H9 (cell line): ENCODE measurements at regions not wholly inside any gene's neighbourhood (a gene's known extent, or its start where the extent isn't known, plus 50 kb on each side); places are given as distances from the start of the nearest gene placed in this dataset.

Source experiments
- DNase-seq: peaks from one replicate; pipeline ENCODE4 v3.0.0-alpha.2; 2017
- H2AFZ ChIP-seq: one replicate; pipeline ENCODE4 v1.6.1; 2013; ENCODE audit warnings: mild to moderate bottlenecking, low read length, control low read depth, moderate library complexity
- H2AK5ac ChIP-seq: 2 replicates; pipeline ENCODE4 v1.6.1; 2013; ENCODE audit warnings: low read length, control low read depth, mixed read lengths; ENCODE audit not compliant: insufficient read length
- H2BK120ac ChIP-seq: one replicate; pipeline ENCODE4 v1.6.1; 2013; ENCODE audit warnings: low read depth, mild to moderate bottlenecking, low read length, control low read depth, inconsistent platforms; ENCODE audit not compliant: poor library complexity, severe bottlenecking
- H2BK12ac ChIP-seq: 2 replicates; pipeline ENCODE4 v1.6.1; 2013; ENCODE audit warnings: low read length, control low read depth, mixed read lengths, low read depth; ENCODE audit not compliant: insufficient read length
- H2BK15ac ChIP-seq: 2 replicates; pipeline ENCODE4 v1.6.1; 2013; ENCODE audit warnings: low read depth, low read length, control low read depth
- H2BK20ac ChIP-seq: one replicate; pipeline ENCODE4 v1.6.1; 2013; ENCODE audit warnings: low read depth, mild to moderate bottlenecking, low read length, control low read depth, inconsistent platforms; ENCODE audit not compliant: poor library complexity, severe bottlenecking
- H2BK5ac ChIP-seq: 2 replicates; pipeline ENCODE4 v1.6.1; 2013; ENCODE audit warnings: low read length, control low read depth, mixed read lengths; ENCODE audit not compliant: insufficient read length
- H3K14ac ChIP-seq: 2 replicates; pipeline ENCODE4 v1.6.1; 2013; ENCODE audit warnings: low read length, control low read depth; ENCODE audit not compliant: insufficient read depth
- H3K18ac ChIP-seq: 2 replicates; pipeline ENCODE4 v1.6.1; 2013; ENCODE audit warnings: low read depth, mild to moderate bottlenecking, mixed read lengths, low read length, control low read depth; ENCODE audit not compliant: insufficient read length
- H3K23ac ChIP-seq: 2 replicates; pipeline ENCODE4 v1.6.1; 2013; ENCODE audit warnings: low read length, control low read depth, mixed read lengths, low read depth; ENCODE audit not compliant: insufficient read length
- H3K23me2 ChIP-seq: 2 replicates; pipeline ENCODE4 v1.6.1; 2013; ENCODE audit warnings: low read depth, mild to moderate bottlenecking, mixed read lengths, low read length, control low read depth; ENCODE audit not compliant: insufficient read length, poor library complexity, severe bottlenecking
- H3K27ac ChIP-seq: 2 replicates; pipeline ENCODE4 v1.5.1; 2013; ENCODE audit warnings: low read length, control low read depth, mixed read lengths, low read depth; ENCODE audit not compliant: insufficient read length
- H3K27me3 ChIP-seq: 2 replicates; pipeline ENCODE4 v1.6.1; 2013; ENCODE audit warnings: low read length, control low read depth, inconsistent platforms; ENCODE audit not compliant: insufficient read depth
- H3K4ac ChIP-seq: 2 replicates; pipeline ENCODE4 v1.6.1; 2013; ENCODE audit warnings: low read depth, mild to moderate bottlenecking, control low read depth, inconsistent platforms, low read length, moderate library complexity
- H3K4me1 ChIP-seq: 2 replicates; pipeline ENCODE4 v1.6.1; 2013; ENCODE audit warnings: low read length, control low read depth, inconsistent platforms; ENCODE audit not compliant: insufficient read depth
- H3K4me2 ChIP-seq: 2 replicates; pipeline ENCODE4 v1.6.1; 2013; ENCODE audit warnings: low read length, control low read depth, mixed read lengths; ENCODE audit not compliant: insufficient read length, insufficient read depth
- H3K56ac ChIP-seq: 2 replicates; pipeline ENCODE4 v1.6.1; 2013; ENCODE audit warnings: low read depth, mild to moderate bottlenecking, mixed read lengths, low read length, control low read depth; ENCODE audit not compliant: insufficient read length
- H3K79me1 ChIP-seq: 2 replicates; pipeline ENCODE4 v1.6.1; 2013; ENCODE audit warnings: low read depth, mild to moderate bottlenecking, moderate library complexity, low read length, control low read depth, inconsistent platforms; ENCODE audit not compliant: insufficient read depth, poor library complexity, severe bottlenecking
- H3K79me2 ChIP-seq: 2 replicates; pipeline ENCODE4 v1.6.1; 2013; ENCODE audit warnings: low read length, control low read depth, inconsistent platforms; ENCODE audit not compliant: insufficient read depth
- H3K9ac ChIP-seq: 2 replicates; pipeline ENCODE4 v1.6.1; 2013; ENCODE audit warnings: low read length, control low read depth, mixed read lengths; ENCODE audit not compliant: insufficient read length; ENCODE audit errors: extremely low read depth
- H3K9me3 ChIP-seq: one replicate; pipeline ENCODE4 v1.6.1; 2013; ENCODE audit warnings: low read depth, low read length, inconsistent platforms; ENCODE audit not compliant: control insufficient read depth
- H3T11ph ChIP-seq: one replicate; pipeline ENCODE4 v1.6.1; 2013; ENCODE audit warnings: mild to moderate bottlenecking, low read length, control low read depth, inconsistent platforms
- H4K20me1 ChIP-seq: one replicate; pipeline ENCODE4 v1.6.1; 2013; ENCODE audit not compliant: control insufficient read depth, insufficient read length, insufficient read depth
- H4K5ac ChIP-seq: 2 replicates; pipeline ENCODE4 v1.6.1; 2013; ENCODE audit warnings: low read depth, mild to moderate bottlenecking, mixed read lengths, low read length, control low read depth; ENCODE audit not compliant: insufficient read length
- H4K8ac ChIP-seq: replicated peaks from 2 replicates; pipeline ENCODE4 v1.6.1; 2013; ENCODE audit warnings: low read length, control low read depth, mixed read lengths, low read depth; ENCODE audit not compliant: insufficient read length
- H4K91ac ChIP-seq: 2 replicates; pipeline ENCODE4 v1.6.1; 2013; ENCODE audit warnings: low read depth, mild to moderate bottlenecking, moderate library complexity, mixed read lengths, low read length, control low read depth; ENCODE audit not compliant: insufficient read length
- H3K27ac Mint-ChIP-seq, 3 experiments: 2 replicates in 2 of 3; 3 replicates in 1 of 3; pipeline ENCODE4 v1.8.0; 2020 to 2021; ENCODE audit warnings: mixed read lengths in 3 of 3, mild to moderate bottlenecking in 1 of 3, moderate library complexity in 1 of 3
- H3K27me3 Mint-ChIP-seq: 2 replicates; pipeline ENCODE4 v1.8.0; 2021; ENCODE audit warnings: low read depth, mild to moderate bottlenecking, moderate library complexity, mixed read lengths
- H3K36me3 Mint-ChIP-seq, 3 experiments: 2 replicates in 2 of 3; 3 replicates in 1 of 3; pipeline ENCODE4 v1.8.0; 2020 to 2021; ENCODE audit warnings: low read depth in 3 of 3, mixed read lengths in 3 of 3; ENCODE audit not compliant: insufficient read depth in 1 of 3
- H3K4me1 Mint-ChIP-seq, 2 experiments: 2 replicates each; pipeline ENCODE4 v1.8.0; 2020; ENCODE audit warnings: mixed read lengths in 2 of 2
- H3K4me3 Mint-ChIP-seq, 2 experiments: 2 replicates in 1 of 2; 3 replicates in 1 of 2; pipeline ENCODE4 v1.8.0; 2020 to 2021; ENCODE audit warnings: mild to moderate bottlenecking in 2 of 2, mixed read lengths in 2 of 2, moderate library complexity in 1 of 2
- H3K9me3 Mint-ChIP-seq, 2 experiments: 2 replicates in 1 of 2; 3 replicates in 1 of 2; pipeline ENCODE4 v1.8.0; 2020; ENCODE audit warnings: mild to moderate bottlenecking in 2 of 2, mixed read lengths in 2 of 2, moderate library complexity in 1 of 2
- WGBS: extraction: QIAGEN DNeasy Blood & Tissue Kit; methylation state at CpG from one replicate; pipeline ENCODE4 v1.1.7; 2013; ENCODE audit warnings: missing lambda C conversion rate, low lambda C conversion rate, mixed read lengths; ENCODE audit not compliant: insufficient read length; ENCODE audit errors: extremely low coverage; 5-methylcytosine and 5-hydroxymethylcytosine counted together
- TF ChIP-seq, protein P1 (sequence below): fragments of 200-600 bp; sonication (generic); conservative IDR thresholded peaks from 3 replicates; pipeline ENCODE4 v1.8.0; 2021; ENCODE audit warnings: antibody characterized with exemption, mild to moderate bottlenecking

DNA sequence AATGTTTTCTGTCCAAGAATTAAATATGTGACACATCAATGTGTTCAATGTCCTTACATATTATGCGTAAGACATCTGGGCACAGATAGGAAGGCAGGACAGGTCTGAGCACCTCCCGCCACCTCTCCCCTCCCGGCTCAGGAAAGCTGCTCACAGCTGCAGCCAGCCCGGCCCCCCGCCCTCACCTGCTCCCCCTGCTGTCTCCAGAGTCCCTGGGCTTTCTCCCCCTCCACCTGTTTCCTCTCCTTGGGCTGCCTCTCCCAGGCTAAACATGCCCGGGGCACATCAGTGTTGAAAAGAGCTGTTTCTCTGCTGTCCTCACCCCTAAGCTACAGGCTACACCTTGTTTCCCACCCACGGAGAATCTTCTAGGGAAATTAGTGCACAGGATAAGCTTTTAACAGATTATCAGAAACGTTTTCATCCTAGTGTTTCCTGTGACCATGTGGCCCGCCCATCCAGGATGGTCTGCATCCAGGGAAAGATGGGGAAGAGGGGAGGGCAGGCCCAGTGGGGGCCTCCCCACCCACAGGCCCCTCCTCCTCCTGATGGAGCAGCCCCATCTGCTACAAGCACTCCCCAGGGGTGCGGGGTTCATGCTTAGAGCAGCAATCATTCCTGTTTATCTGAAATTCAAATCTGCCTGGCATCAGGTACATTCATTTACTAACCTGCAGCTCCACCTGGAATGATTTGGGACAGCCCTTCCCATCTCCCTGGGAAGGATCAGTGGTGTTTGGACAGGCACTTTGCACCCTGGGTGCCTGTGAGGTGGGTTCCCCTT, 273.8 kb upstream of the SFSWAP start:
- H3K27me3 Mint-ChIP-seq = peaks cover 8% of the 10 kb centered on the region; the same call in 1 of the 2 replicates
- H3K27me3 ChIP-seq = no peaks in the 10 kb centered on the region
- no peak overlapping the region for H2AK5ac ChIP-seq
- no peak overlapping the region for H2BK20ac ChIP-seq
- H3K4me3 Mint-ChIP-seq = no peak overlapping the region
- no peak overlapping the region for H3T11ph ChIP-seq
- no peak overlapping the region for H4K8ac ChIP-seq
- no peak overlapping the region for H2BK12ac ChIP-seq
- H3K9me3 ChIP-seq = no peaks in the 10 kb centered on the region
- H4K20me1 ChIP-seq = no peaks in the 10 kb centered on the region
- TF ChIP-seq, protein P1, sequence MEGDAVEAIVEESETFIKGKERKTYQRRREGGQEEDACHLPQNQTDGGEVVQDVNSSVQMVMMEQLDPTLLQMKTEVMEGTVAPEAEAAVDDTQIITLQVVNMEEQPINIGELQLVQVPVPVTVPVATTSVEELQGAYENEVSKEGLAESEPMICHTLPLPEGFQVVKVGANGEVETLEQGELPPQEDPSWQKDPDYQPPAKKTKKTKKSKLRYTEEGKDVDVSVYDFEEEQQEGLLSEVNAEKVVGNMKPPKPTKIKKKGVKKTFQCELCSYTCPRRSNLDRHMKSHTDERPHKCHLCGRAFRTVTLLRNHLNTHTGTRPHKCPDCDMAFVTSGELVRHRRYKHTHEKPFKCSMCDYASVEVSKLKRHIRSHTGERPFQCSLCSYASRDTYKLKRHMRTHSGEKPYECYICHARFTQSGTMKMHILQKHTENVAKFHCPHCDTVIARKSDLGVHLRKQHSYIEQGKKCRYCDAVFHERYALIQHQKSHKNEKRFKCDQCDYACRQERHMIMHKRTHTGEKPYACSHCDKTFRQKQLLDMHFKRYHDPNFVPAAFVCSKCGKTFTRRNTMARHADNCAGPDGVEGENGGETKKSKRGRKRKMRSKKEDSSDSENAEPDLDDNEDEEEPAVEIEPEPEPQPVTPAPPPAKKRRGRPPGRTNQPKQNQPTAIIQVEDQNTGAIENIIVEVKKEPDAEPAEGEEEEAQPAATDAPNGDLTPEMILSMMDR = 0 out of 3 replicates have a peak, but pooled peaks have one; percentile 19
- H3K27ac Mint-ChIP-seq = peak overlapping the region in 2 of 3 experiments; percentile 27 to 91; a peak in 2 of 7 replicates
- no peaks in the 10 kb centered on the region; a peak in 1 of 5 replicates for H3K9me3 Mint-ChIP-seq
- H2BK15ac ChIP-seq = no peak overlapping the region
- H3K4me1 Mint-ChIP-seq = peaks cover 4 to 23% of the 10 kb centered on the region in 2 experiments
- H3K4ac ChIP-seq = no peak overlapping the region
- H3K27ac ChIP-seq = no peak overlapping the region
- no peaks in the 10 kb centered on the region; a peak in 2 of 7 replicates for H3K36me3 Mint-ChIP-seq
- H3K9ac ChIP-seq = no peak overlapping the region
- H3K23ac ChIP-seq = no peak overlapping the region
- H3K79me2 ChIP-seq = no peaks in the 10 kb centered on the region
- H2BK5ac ChIP-seq = no peak overlapping the region
- H3K4me2 ChIP-seq = no peak overlapping the region
- no peaks in the 10 kb centered on the region for H3K23me2 ChIP-seq
- no peak overlapping the region for H2BK120ac ChIP-seq
- H3K79me1 ChIP-seq = no peaks in the 10 kb centered on the region
- H4K5ac ChIP-seq = no peak overlapping the region
- no peak overlapping the region for H3K14ac ChIP-seq
- WGBS = no CpG with 5 or more reads among the region's 10 CpGs
- no peak overlapping the region for H3K56ac ChIP-seq
- peak; percentile 77 for DNase-seq
- no peak overlapping the region for H4K91ac ChIP-seq
- H3K18ac ChIP-seq = no peak overlapping the region
- no peak overlapping the region for H2AFZ ChIP-seq
- no peaks in the 10 kb centered on the region for H3K4me1 ChIP-seq
